Activated B cell treated with CpG ODN at 0.5 μM for 24 hours (primary cell): ENCODE measurements at regions not wholly inside any gene's neighbourhood (a gene's known extent, or its start where the extent isn't known, plus 50 kb on each side); places are given as distances from the start of the nearest gene placed in this dataset.

ENCODE experiments used
- ATAC-seq: fragments of 200-7000 bp; cut with Tn5 transposase; one replicate; pipeline ENCODE4 v1.10.0; 2021; ENCODE audit warnings: low read depth, mild to moderate bottlenecking, moderate library complexity
- CTCF ChIA-PET: fragments of 350-600 bp; sonication (Branson Sonifier 250); formaldehyde crosslinking; loops from one replicate; lab custom pipeline; 2021; ENCODE audit warnings: antibody characterized with exemption; lab: Charles Lee
- POLR2A ChIA-PET: fragments of 350-600 bp; sonication (Branson Sonifier 250); formaldehyde crosslinking; loops from one replicate; lab custom pipeline; 2021; ENCODE audit warnings: antibody characterized with exemption; lab: Charles Lee
- DNase-seq: peaks from one replicate; pipeline ENCODE4 v3.0.0; 2022
- H3K27ac Mint-ChIP-seq: one replicate; pipeline ENCODE4 v1.8.0; 2020; ENCODE audit warnings: mixed read lengths
- H3K27me3 Mint-ChIP-seq: one replicate; pipeline ENCODE4 v1.8.0; 2021; ENCODE audit warnings: mixed read lengths
- H3K36me3 Mint-ChIP-seq: one replicate; pipeline ENCODE4 v1.8.0; 2021; ENCODE audit warnings: low read depth, mixed read lengths
- H3K4me1 Mint-ChIP-seq: one replicate; pipeline ENCODE4 v1.8.0; 2021; ENCODE audit warnings: mixed read lengths
- H3K4me3 Mint-ChIP-seq: one replicate; pipeline ENCODE4 v1.8.0; 2020; ENCODE audit warnings: mild to moderate bottlenecking, mixed read lengths
- H3K9me3 Mint-ChIP-seq: one replicate; pipeline ENCODE4 v1.8.0; 2020; ENCODE audit warnings: mixed read lengths
- intact Hi-C: fragments of 100-400 bp; cut with micrococcal nuclease; formaldehyde crosslinking; loops from one replicate; pipeline ENCODE4 v1.15.1; 2024
- TF ChIP-seq, protein P1 (sequence below): fragments of 200-600 bp; IDR thresholded peaks from one replicate; pipeline ENCODE4 v1.8.0; 2022; ENCODE audit warnings: antibody characterized with exemption, mild to moderate bottlenecking

GRCh38 chr2:180705122-180705521, 275.3 kb upstream of the UBE2E3 start:
- DNase-seq (no peak), ATAC-seq (no peak)
- no peaks in the 10 kb centered on the region for H3K27me3 Mint-ChIP-seq
- no peak overlapping the region for H3K4me3 Mint-ChIP-seq
- intact Hi-C loops: no loop called here
- no peaks in the 10 kb centered on the region for H3K36me3 Mint-ChIP-seq
- CTCF ChIA-PET: no interaction called here
- H3K4me1 Mint-ChIP-seq: no peaks in the 10 kb centered on the region
- H3K9me3 Mint-ChIP-seq: peaks cover 2% of the 10 kb centered on the region
- TF ChIP-seq, protein P1, sequence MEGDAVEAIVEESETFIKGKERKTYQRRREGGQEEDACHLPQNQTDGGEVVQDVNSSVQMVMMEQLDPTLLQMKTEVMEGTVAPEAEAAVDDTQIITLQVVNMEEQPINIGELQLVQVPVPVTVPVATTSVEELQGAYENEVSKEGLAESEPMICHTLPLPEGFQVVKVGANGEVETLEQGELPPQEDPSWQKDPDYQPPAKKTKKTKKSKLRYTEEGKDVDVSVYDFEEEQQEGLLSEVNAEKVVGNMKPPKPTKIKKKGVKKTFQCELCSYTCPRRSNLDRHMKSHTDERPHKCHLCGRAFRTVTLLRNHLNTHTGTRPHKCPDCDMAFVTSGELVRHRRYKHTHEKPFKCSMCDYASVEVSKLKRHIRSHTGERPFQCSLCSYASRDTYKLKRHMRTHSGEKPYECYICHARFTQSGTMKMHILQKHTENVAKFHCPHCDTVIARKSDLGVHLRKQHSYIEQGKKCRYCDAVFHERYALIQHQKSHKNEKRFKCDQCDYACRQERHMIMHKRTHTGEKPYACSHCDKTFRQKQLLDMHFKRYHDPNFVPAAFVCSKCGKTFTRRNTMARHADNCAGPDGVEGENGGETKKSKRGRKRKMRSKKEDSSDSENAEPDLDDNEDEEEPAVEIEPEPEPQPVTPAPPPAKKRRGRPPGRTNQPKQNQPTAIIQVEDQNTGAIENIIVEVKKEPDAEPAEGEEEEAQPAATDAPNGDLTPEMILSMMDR: no peak
- no peak overlapping the region for H3K27ac Mint-ChIP-seq
- POLR2A ChIA-PET: no interaction called here

GRCh38 chr2:180699657-180700361, 280.6 kb upstream of the UBE2E3 start:
- TF ChIP-seq, protein P1: no peak
- Mint-ChIP-seq H3K27ac (no peak overlapping the region), H3K4me3 (no peak overlapping the region), H3K27me3 (no peaks in the 10 kb centered on the region), H3K36me3 (no peaks in the 10 kb centered on the region), H3K4me1 (no peaks in the 10 kb centered on the region), H3K9me3 (peaks cover 2% of the 10 kb centered on the region)
- ATAC-seq (no peak), DNase-seq (no peak)
- CTCF ChIA-PET: no interaction called here
- intact Hi-C loops: no loop called here
- POLR2A ChIA-PET: no interaction called here

- peaks cover 2% of the 10 kb centered on the region for H3K9me3 Mint-ChIP-seq
- CTCF ChIA-PET: no interaction called here
- no peaks in the 10 kb centered on the region for H3K27me3 Mint-ChIP-seq
- no peak overlapping the region for H3K27ac Mint-ChIP-seq
- H3K36me3 Mint-ChIP-seq: no peaks in the 10 kb centered on the region
- intact Hi-C loops: no loop called here
- POLR2A ChIA-PET: no interaction called here
- no peaks in the 10 kb centered on the region for H3K4me1 Mint-ChIP-seq
- TF ChIP-seq, protein P1: no peak
- H3K4me3 Mint-ChIP-seq: no peak overlapping the region
- DNase-seq (no peak), ATAC-seq (no peak)
Measured at GRCh38 chr2:180698668-180699067, 281.7 kb upstream of the UBE2E3 start.

- Mint-ChIP-seq H3K9me3 (no peaks in the 10 kb centered on the region), H3K27me3 (no peaks in the 10 kb centered on the region), H3K4me3 (no peak overlapping the region), H3K36me3 (no peaks in the 10 kb centered on the region), H3K4me1 (no peaks in the 10 kb centered on the region), H3K27ac (no peak overlapping the region)
- no peak for DNase-seq
- CTCF ChIA-PET: no interaction called here
- intact Hi-C loops: no loop called here
- ATAC-seq: no peak
- POLR2A ChIA-PET: no interaction called here
- TF ChIP-seq, protein P1: no peak
Measured at GRCh38 chr2:180695586-180696401, 284.6 kb upstream of the UBE2E3 start.
